ENCODE measurements at regions not wholly inside any gene's neighbourhood (a gene's known extent, or its start where the extent isn't known, plus 50 kb on each side); places are given as distances from the start of the nearest gene placed in this dataset.
A peak's percentile ranks its signal among the peaks of the same experiment; 100 is the strongest.

DNA sequence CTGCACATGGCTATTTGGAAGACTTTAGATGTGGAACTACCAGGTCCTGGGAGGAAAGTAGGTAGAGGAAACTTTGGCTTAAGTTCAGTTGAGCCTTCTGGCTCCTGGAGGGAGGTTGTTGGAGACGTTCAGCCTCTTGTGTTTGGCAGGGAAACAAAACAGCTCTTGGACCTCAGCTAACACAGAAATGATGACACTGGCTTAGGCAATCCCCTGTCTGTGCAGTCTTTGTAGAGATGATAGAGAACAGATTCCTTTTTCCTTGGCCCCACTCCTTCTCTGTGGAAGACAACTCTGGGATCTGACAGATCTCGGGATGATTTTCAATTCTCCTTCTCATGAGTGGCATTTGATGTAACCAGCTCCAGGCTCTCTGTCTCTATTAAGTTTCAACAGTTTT lies 428.5 kb downstream of the TMEM135 start:
- H3K4me1 ChIP-seq (ENCODE audit: control insufficient read depth in 2 of 3, insufficient read depth in 2 of 3, low read depth in 1 of 3, low read length in 3 of 3): no peaks in the 10 kb centered on the region
- FAIRE-seq (no peak), DNase-seq (peak in 1 of 5 donors; percentile 19)
- no peaks in the 10 kb centered on the region for H3K36me3 ChIP-seq (ENCODE audit: control insufficient read depth in 2 of 3, insufficient read depth in 3 of 3, low read length in 3 of 3)
- no peaks in the 10 kb centered on the region for H3K9me3 ChIP-seq (ENCODE audit: control insufficient read depth in 2 of 3, insufficient read depth in 1 of 3, low read length in 3 of 3)
- no peak overlapping the region for H3K9ac ChIP-seq (ENCODE audit: low read length in 3 of 3)
- TF ChIP-seq, protein P1, sequence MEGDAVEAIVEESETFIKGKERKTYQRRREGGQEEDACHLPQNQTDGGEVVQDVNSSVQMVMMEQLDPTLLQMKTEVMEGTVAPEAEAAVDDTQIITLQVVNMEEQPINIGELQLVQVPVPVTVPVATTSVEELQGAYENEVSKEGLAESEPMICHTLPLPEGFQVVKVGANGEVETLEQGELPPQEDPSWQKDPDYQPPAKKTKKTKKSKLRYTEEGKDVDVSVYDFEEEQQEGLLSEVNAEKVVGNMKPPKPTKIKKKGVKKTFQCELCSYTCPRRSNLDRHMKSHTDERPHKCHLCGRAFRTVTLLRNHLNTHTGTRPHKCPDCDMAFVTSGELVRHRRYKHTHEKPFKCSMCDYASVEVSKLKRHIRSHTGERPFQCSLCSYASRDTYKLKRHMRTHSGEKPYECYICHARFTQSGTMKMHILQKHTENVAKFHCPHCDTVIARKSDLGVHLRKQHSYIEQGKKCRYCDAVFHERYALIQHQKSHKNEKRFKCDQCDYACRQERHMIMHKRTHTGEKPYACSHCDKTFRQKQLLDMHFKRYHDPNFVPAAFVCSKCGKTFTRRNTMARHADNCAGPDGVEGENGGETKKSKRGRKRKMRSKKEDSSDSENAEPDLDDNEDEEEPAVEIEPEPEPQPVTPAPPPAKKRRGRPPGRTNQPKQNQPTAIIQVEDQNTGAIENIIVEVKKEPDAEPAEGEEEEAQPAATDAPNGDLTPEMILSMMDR (IDR thresholded peaks at IDR 0.05; ENCODE audit: borderline replicate concordance, extremely low read depth, insufficient read depth): no peak
- no peak overlapping the region for H3K4me3 ChIP-seq (ENCODE audit: low read length in 3 of 3)
- no peaks in the 10 kb centered on the region for H3K27me3 ChIP-seq (ENCODE audit: control insufficient read depth, insufficient read depth, low read length)
- intact Hi-C loops (cut with DNase I): no loop called here
- H3K27ac ChIP-seq (ENCODE audit: low read depth in 2 of 2, low read length in 2 of 2): no peak overlapping the region

- TF ChIP-seq, protein P1 (IDR thresholded peaks at IDR 0.05; ENCODE audit: borderline replicate concordance, extremely low read depth, insufficient read depth): no peak
- Histone ChIP-seq H3K9ac (ENCODE audit: low read length in 3 of 3) (no peak overlapping the region), H3K4me3 (ENCODE audit: low read length in 3 of 3) (no peak overlapping the region)
Measured at GRCh38 chr11:87465716-87466115, 428.0 kb downstream of the TMEM135 start.

DNA sequence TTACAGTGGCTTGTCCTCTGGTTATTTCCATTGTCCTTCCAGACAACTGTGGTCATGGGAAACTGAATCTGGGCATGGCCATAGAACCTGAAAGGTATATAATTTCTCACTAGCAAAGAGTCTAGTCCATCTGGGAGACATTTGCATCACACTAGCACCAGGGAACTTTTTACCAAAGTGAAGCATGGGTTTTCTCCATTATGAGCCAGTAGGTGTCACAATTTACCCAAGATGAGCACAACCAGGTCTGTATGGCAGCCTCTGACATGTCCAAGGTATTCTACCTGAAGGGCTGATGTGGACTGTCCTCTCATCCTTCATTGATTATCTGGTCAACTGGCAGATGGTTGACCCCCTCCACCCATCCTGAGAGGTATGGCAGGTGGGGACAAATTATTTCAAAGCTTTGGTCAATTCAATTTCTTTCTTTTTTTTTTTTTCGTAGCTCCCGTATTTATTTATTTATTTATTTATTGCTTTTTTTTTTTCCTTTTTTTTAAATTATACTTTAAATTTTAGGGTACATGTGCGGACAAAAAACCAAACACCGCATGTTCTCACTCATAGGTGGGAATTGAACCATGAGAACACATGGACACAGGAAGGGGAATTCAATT lies 425.9 kb downstream of the TMEM135 start:
- Histone ChIP-seq H3K36me3 (ENCODE audit: control insufficient read depth in 2 of 3, insufficient read depth in 3 of 3, low read length in 3 of 3) (no peaks in the 10 kb centered on the region), H3K4me3 (ENCODE audit: low read length in 3 of 3) (no peak overlapping the region), H3K9ac (ENCODE audit: low read length in 3 of 3) (no peak overlapping the region), H3K9me3 (ENCODE audit: control insufficient read depth in 2 of 3, insufficient read depth in 1 of 3, low read length in 3 of 3) (no peaks in the 10 kb centered on the region), H3K4me1 (ENCODE audit: control insufficient read depth in 2 of 3, insufficient read depth in 2 of 3, low read depth in 1 of 3, low read length in 3 of 3) (no peaks in the 10 kb centered on the region), H3K27me3 (ENCODE audit: control insufficient read depth, insufficient read depth, low read length) (no peaks in the 10 kb centered on the region), H3K27ac (ENCODE audit: low read depth in 2 of 2, low read length in 2 of 2) (no peak overlapping the region)
- TF ChIP-seq, protein P1 (IDR thresholded peaks at IDR 0.05; ENCODE audit: borderline replicate concordance, extremely low read depth, insufficient read depth): no peak
- no peak for FAIRE-seq
- intact Hi-C loops (cut with DNase I): no loop called here
- DNase-seq: peak in 2 of 5 donors; percentile 29 to 33

More at GRCh38 chr11:87465716-87466115, 428.0 kb downstream of the TMEM135 start:
- FAIRE-seq (no peak), DNase-seq (peak in 1 of 5 donors; percentile 10)
- H3K27me3 ChIP-seq (ENCODE audit: control insufficient read depth, insufficient read depth, low read length): no peaks in the 10 kb centered on the region
- intact Hi-C loops (cut with DNase I): no loop called here
- H3K36me3 ChIP-seq (ENCODE audit: control insufficient read depth in 2 of 3, insufficient read depth in 3 of 3, low read length in 3 of 3): no peaks in the 10 kb centered on the region
- H3K4me1 ChIP-seq (ENCODE audit: control insufficient read depth in 2 of 3, insufficient read depth in 2 of 3, low read depth in 1 of 3, low read length in 3 of 3): no peaks in the 10 kb centered on the region
- H3K27ac ChIP-seq (ENCODE audit: low read depth in 2 of 2, low read length in 2 of 2): no peak overlapping the region
- H3K9me3 ChIP-seq (ENCODE audit: control insufficient read depth in 2 of 3, insufficient read depth in 1 of 3, low read length in 3 of 3): no peaks in the 10 kb centered on the region

GRCh38 chr11:87462171-87462570 lies 424.4 kb downstream of the TMEM135 start:
- Histone ChIP-seq H3K4me1 (ENCODE audit: control insufficient read depth in 2 of 3, insufficient read depth in 2 of 3, low read depth in 1 of 3, low read length in 3 of 3) (no peaks in the 10 kb centered on the region), H3K27me3 (ENCODE audit: control insufficient read depth, insufficient read depth, low read length) (no peaks in the 10 kb centered on the region), H3K9ac (ENCODE audit: low read length in 3 of 3) (no peak overlapping the region), H3K4me3 (ENCODE audit: low read length in 3 of 3) (no peak overlapping the region), H3K36me3 (ENCODE audit: control insufficient read depth in 2 of 3, insufficient read depth in 3 of 3, low read length in 3 of 3) (no peaks in the 10 kb centered on the region), H3K27ac (ENCODE audit: low read depth in 2 of 2, low read length in 2 of 2) (no peak overlapping the region), H3K9me3 (ENCODE audit: control insufficient read depth in 2 of 3, insufficient read depth in 1 of 3, low read length in 3 of 3) (no peaks in the 10 kb centered on the region)
- FAIRE-seq: no peak
- TF ChIP-seq, protein P1 (IDR thresholded peaks at IDR 0.05; ENCODE audit: borderline replicate concordance, extremely low read depth, insufficient read depth): no peak
- intact Hi-C loops (cut with DNase I): no loop called here
- no peak for DNase-seq
